ENCODE measurements at regions not wholly inside any gene's neighbourhood (a gene's known extent, or its start where the extent isn't known, plus 50 kb on each side); places are given as distances from the start of the nearest gene placed in this dataset.

- 0 out of 2 replicates have a peak, but pooled peaks have one; percentile 7 for TF ChIP-seq PKNOX1 (IDR thresholded peaks at IDR 0.05)
- TF ChIP-seq KLF16 (IDR thresholded peaks at IDR 0.05): peak; percentile 38; the same call in 1 of the 2 replicates
These were observed 193.9 kb downstream of the PHLDA1 start (continued) for GRCh38 chr12:75837700-75838099.

- Histone ChIP-seq H2AFZ (ENCODE audit: low read depth, low read length) (no peak overlapping the region), H3K27me3 (ENCODE audit: control insufficient read depth in 2 of 2, insufficient read depth in 2 of 2, low read length in 2 of 2) (no peaks in the 10 kb centered on the region), H3K4me2 (ENCODE audit: insufficient read depth, low read length) (no peak overlapping the region), H3K9ac (ENCODE audit: insufficient read depth in 1 of 2, low read depth in 2 of 2, low read length in 2 of 2) (no peak overlapping the region), H4K20me1 (replicated peaks; ENCODE audit: control insufficient read depth, insufficient read depth, low read length) (no peaks in the 10 kb centered on the region), H3K9me3 (replicated peaks; ENCODE audit: control insufficient read depth, insufficient read depth, low read depth, low read length) (no peaks in the 10 kb centered on the region), H3K9me1 (ENCODE audit: control insufficient read depth, insufficient read depth, low read length) (no peaks in the 10 kb centered on the region), H3K27ac (ENCODE audit: extremely low read depth, low read depth, low read length) (no peak overlapping the region), H3K4me3 (no peak overlapping the region), H3K79me2 (ENCODE audit: control insufficient read depth, insufficient read depth, low read length) (no peaks in the 10 kb centered on the region), H3K4me1 (replicated peaks in 1 of 2; ENCODE audit: control insufficient read depth in 2 of 2, insufficient read depth in 2 of 2, low read length in 2 of 2) (peaks cover 0 to 1% of the 10 kb centered on the region in 2 experiments; a peak in 2 of 5 replicates), H3K36me3 (ENCODE audit: control insufficient read depth, insufficient read depth, low read length) (no peaks in the 10 kb centered on the region)
- no peak for FAIRE-seq
- in situ Hi-C loops (cut with MboI) (no loop called here), intact Hi-C loops (cut with micrococcal nuclease) (no loop called here)
- ChIA-PET CTCF (ENCODE audit: low intra/inter-chr PET ratio) (no interaction called here), POLR2A (interaction anchor here (1.3 kb wide), 1 partner anchor 37 kb away, joined by 4 read pairs; no protein-coding TSS in a partner anchor)
- no TSS peak for BruUV-seq (replicated peaks)
- no peak for ATAC-seq
- no peak for DNase-seq (ENCODE audit: extremely low read depth in 1 of 4, low spot score in 3 of 4)
- TF ChIP-seq TGIF2 (CRISPR knock-in tag; IDR thresholded peaks at IDR 0.05): no peak
- no peak for TF ChIP-seq SREBF1 (IDR thresholded peaks at IDR 0.05; ENCODE audit: borderline replicate concordance, low read depth, low read length)
- no peak for TF ChIP-seq HMBOX1 (IDR thresholded peaks at IDR 0.05)
- TF ChIP-seq ZNF639 (CRISPR knock-in tag; conservative IDR thresholded peaks at IDR 0.05 in 1 of 2, IDR thresholded peaks at IDR 0.05 in 1 of 2): no peak
- TF ChIP-seq ZNF764 (CRISPR knock-in tag; IDR thresholded peaks at IDR 0.05; ENCODE audit: low read depth): no peak
- no peak for TF ChIP-seq RAD51 (IDR thresholded peaks at IDR 0.05; ENCODE audit: borderline replicate concordance, low read depth)
- no peak for TF ChIP-seq ZNF408 (CRISPR knock-in tag; IDR thresholded peaks at IDR 0.05; ENCODE audit: low read depth)
- no peak for TF ChIP-seq DDX20 (tag; IDR thresholded peaks at IDR 0.05; ENCODE audit: low read depth)
- no peak for TF ChIP-seq CREB1 (IDR thresholded peaks at IDR 0.05)
- no peak for TF ChIP-seq CREB1 (CRISPR knock-in tag; IDR thresholded peaks at IDR 0.05)
- no peak for TF ChIP-seq GABPA (tag; conservative IDR thresholded peaks at IDR 0.05; ENCODE audit: low read depth)
- TF ChIP-seq E2F8 (IDR thresholded peaks at IDR 0.05; ENCODE audit: low read depth, partially characterized antibody): no peak
These were observed 195.0 kb downstream of the PHLDA1 start for GRCh38 chr12:75836533-75836932.
